Neuron (in vitro differentiated cells): ENCODE measurements at regions not wholly inside any gene's neighbourhood (a gene's known extent, or its start where the extent isn't known, plus 50 kb on each side); places are given as distances from the start of the nearest gene placed in this dataset.

ENCODE experiments used
- H2AFZ ChIP-seq: one replicate; pipeline ENCODE4 v1.6.1; 2013; ENCODE audit warnings: low read depth, mild to moderate bottlenecking, inconsistent platforms, low read length, moderate library complexity
- H3K27me3 ChIP-seq: one replicate; pipeline ENCODE4 v1.6.1; 2013; ENCODE audit warnings: low read length; ENCODE audit not compliant: insufficient read depth
- H3K36me3 ChIP-seq: one replicate; pipeline ENCODE4 v1.6.1; 2013; ENCODE audit warnings: low read length; ENCODE audit not compliant: insufficient read depth
- H3K4me1 ChIP-seq: one replicate; pipeline ENCODE4 v1.6.1; 2013; ENCODE audit warnings: low read length; ENCODE audit not compliant: insufficient read depth
- H3K4me3 ChIP-seq: 2 replicates; pipeline ENCODE4 v1.5.1; 2013; ENCODE audit warnings: mild to moderate bottlenecking, low read length, moderate library complexity
- H3K9me3 ChIP-seq: one replicate; pipeline ENCODE4 v1.6.1; 2013; ENCODE audit warnings: low read length

DNA sequence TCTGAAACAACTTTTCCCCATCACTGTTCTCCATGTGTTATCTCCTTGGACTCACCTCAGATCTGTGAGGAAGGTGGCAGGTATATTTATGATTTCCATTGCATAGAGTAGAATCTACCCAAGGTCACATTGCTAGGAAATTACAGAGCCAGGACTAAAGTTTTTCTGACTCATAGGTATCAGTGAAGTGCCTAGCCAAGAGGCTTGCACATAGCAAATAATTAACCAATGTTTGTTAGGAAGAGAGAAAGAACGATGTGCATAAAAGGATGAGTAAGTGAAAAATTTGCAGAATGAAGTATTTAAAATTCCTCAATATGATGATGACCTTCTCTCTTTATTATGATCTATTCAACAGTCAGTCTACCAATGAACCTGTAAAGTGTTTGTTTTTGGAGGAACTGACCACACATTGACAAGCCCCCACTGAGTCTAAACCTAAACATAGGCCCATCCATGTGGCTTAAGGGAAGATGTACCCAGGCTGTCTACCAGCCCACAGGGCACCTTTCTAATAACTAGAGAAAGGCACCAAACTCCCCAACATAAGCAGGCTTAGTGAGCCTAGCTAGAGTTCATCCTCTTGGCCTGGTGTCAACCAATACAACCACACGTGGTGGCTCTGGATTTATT lies 252.9 kb upstream of the ZMIZ1 start:
- no peaks in the 10 kb centered on the region for H3K27me3 ChIP-seq
- H3K4me3 ChIP-seq, result no peak overlapping the region
- H3K9me3 ChIP-seq, result no peaks in the 10 kb centered on the region
- peaks cover 5% of the 10 kb centered on the region for H3K4me1 ChIP-seq
- no peaks in the 10 kb centered on the region for H3K36me3 ChIP-seq
- H2AFZ ChIP-seq, result no peak overlapping the region

DNA sequence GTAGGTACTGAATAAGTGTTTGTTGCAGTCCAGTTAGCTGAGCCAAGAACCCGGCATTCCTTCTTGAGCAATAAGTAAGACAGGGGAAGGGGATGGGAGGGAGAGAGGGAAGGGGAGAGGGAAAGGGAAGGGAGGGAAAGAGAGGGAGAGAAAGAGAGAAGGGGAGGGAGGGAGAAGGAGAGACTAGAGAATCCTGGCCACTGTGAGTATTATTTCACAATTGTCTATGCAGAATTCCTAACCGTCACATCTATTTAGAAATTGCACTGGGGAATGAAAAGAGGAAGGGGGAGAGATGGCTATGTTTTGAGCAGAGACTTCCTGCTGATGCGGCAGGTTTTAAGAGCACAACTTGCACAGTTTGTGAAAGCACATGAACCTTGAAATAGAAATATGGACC lies 251.4 kb upstream of the ZMIZ1 start:
- Histone ChIP-seq H3K4me3 (no peak overlapping the region), H3K4me1 (peaks cover 5% of the 10 kb centered on the region), H2AFZ (no peak overlapping the region), H3K36me3 (no peaks in the 10 kb centered on the region), H3K27me3 (no peaks in the 10 kb centered on the region), H3K9me3 (no peaks in the 10 kb centered on the region)

DNA sequence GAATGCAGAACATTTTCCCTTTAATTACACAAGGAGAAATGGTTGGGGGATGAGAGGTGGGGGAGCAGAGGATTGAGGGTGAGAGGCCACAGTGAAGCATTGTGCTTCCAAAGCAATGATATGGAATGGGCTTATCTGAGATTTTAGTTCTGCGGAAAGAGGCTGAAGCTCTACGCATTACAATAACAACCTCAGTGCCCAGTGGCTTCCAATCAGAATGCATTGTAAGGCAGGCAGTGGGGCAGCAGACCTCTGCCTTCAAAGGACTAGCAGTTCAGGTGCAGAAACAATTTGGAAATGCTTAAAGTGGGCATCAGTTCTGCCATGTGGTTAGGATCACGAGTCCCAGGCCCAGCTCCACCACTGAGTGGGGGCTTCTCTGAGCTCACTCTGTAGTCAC lies 251.0 kb upstream of the ZMIZ1 start:
- Histone ChIP-seq H3K4me3 (no peak overlapping the region), H3K4me1 (peaks cover 5% of the 10 kb centered on the region), H3K9me3 (no peaks in the 10 kb centered on the region), H3K36me3 (no peaks in the 10 kb centered on the region), H3K27me3 (no peaks in the 10 kb centered on the region), H2AFZ (no peak overlapping the region)

DNA sequence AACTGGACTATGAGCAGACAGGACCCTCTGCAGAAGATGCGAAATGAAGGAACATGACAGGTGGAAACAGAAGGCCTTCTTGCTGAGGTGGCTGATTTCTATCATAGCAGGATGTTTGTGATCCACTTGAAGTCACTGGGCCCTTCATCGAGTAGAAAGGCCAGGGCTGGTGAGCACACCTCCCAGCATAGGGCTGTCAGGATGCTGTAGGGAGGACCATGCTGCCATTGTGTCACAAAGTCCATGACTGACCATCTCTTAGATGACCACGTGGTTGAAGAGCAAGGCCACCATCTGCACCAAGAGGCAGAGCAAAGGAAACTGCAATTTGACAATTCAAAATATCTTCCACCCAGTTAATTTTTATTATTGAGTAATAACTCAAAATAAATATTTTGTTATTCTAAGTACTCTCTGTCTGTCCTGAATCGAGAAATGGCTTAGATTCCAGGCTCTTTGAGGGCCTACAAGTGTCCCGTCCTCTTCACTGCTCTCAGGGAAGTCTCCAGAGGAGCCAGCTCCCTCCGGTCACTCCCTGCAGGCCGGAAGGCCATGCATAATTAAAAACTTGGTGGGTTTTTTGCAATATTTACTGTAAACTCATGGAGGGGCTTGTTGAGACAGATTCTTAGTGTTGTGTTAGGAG lies 249.3 kb upstream of the ZMIZ1 start:
- Histone ChIP-seq H2AFZ (no peak overlapping the region), H3K9me3 (no peaks in the 10 kb centered on the region), H3K4me3 (no peak overlapping the region), H3K4me1 (peaks cover 5% of the 10 kb centered on the region), H3K27me3 (no peaks in the 10 kb centered on the region), H3K36me3 (no peaks in the 10 kb centered on the region)

DNA sequence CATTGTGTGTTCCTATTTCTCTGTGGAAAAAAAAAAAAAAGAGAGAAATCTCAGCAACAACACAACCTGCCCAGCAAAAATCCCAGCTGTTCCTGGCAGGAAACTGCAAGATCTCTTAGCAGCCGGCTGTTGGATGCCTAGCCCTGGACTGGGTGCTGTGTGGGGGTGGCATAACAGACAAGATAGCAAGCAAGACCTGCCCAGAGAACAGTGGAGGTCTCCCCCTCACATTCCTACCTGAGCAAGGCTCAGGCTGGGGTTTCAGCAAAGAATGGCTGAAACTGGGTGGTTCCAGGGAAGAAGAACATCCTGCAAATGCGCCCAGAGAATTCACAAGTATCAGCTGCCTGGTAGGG lies 248.8 kb upstream of the ZMIZ1 start:
- H3K27me3 ChIP-seq, result no peaks in the 10 kb centered on the region
- H3K36me3 ChIP-seq, result no peaks in the 10 kb centered on the region
- no peak overlapping the region for H3K4me3 ChIP-seq
- peaks cover 5% of the 10 kb centered on the region for H3K4me1 ChIP-seq
- no peaks in the 10 kb centered on the region for H3K9me3 ChIP-seq
- no peak overlapping the region for H2AFZ ChIP-seq

DNA sequence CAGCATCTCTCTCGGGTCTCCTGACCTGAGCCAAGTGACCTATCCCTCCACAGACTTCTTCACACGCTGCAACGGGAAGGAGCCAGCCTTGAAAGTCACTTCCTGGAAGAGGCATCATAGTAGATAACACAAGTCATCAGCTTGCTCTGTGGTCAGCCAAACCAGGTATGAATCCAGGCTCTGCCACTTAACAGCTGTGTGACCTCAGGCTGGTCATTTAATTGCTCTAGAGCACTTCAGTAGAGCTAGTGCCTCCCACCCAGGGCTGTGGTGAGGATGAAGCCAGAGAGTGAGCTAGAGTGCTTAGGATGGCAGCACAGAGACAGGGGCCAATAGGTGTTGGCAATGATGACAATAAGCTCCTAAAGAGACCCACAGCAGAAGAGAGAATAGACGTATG lies 247.7 kb upstream of the ZMIZ1 start:
- H3K27me3 ChIP-seq, result no peaks in the 10 kb centered on the region
- no peak overlapping the region for H3K4me3 ChIP-seq

DNA sequence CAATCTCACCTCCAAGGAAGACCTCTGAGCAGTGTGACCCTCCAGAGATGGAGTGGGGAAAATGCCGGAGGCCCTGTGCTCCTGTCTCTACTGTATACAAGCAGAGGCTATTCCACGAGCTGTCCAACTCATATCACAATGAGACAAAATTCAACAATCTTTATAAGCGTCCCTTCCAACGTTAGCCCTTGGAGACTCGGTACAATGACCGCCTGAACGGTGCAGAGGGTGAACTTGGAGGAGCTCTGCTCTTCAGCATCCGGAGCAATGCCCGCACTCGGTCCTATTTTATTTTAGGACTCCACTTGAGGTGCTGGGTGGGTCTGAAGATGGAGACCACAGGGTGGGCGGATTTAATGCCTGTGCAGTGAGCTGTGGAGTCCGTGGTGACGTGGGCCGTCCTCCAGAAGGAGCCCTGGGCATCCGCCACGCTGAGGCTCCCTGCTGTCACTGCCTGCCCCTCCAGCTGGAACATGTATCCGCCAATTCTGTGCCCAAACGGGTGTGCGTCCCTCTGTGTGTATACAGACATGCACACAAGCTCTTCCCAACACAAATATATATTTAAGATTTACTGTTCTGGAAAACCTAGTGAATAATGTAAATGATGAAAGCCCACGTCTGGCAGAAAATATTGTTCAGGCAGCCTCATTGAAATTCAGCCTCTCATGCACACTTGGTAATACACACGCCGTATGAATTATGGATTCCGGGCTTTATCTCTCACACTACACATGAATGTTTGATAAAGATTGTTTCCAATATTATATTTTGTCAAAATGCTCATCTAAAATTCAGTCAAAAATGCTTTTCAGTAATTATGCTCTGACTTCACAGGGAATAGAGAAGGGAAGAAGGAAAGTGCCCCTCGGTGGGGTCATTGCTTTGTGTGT lies 239.9 kb upstream of the ZMIZ1 start:
- Histone ChIP-seq H2AFZ (no peak overlapping the region), H3K9me3 (no peaks in the 10 kb centered on the region), H3K36me3 (no peaks in the 10 kb centered on the region), H3K27me3 (no peaks in the 10 kb centered on the region), H3K4me3 (no peak overlapping the region), H3K4me1 (peaks cover 6% of the 10 kb centered on the region)

More for the DNA sequence above, 247.7 kb upstream of the ZMIZ1 start:
- Histone ChIP-seq H3K4me1 (peaks cover 5% of the 10 kb centered on the region), H3K9me3 (no peaks in the 10 kb centered on the region), H2AFZ (no peak overlapping the region), H3K36me3 (no peaks in the 10 kb centered on the region)

DNA sequence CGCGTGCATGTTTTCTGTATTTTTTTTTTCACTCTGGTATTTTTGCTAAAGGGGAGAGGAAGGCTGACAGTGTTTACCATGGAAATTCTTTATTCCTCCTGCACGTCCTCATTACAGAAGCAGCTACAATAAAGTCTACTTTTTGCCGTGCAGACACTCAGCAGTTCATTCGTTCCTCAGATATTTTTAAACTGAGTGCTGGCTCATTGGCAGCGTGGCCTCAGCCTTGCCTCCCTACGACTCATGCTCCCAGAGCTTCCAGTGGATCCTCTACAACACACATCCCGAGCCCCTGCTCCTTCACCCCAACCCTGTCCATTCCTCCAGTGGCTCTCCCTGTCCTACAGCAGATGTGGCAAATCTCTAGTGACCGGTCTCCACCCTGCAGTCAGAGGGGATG lies 239.2 kb upstream of the ZMIZ1 start:
- H3K4me1 ChIP-seq, result peaks cover 6% of the 10 kb centered on the region
- H3K9me3 ChIP-seq, result no peaks in the 10 kb centered on the region
- H3K36me3 ChIP-seq, result no peaks in the 10 kb centered on the region
- no peaks in the 10 kb centered on the region for H3K27me3 ChIP-seq
- no peak overlapping the region for H2AFZ ChIP-seq
- H3K4me3 ChIP-seq, result no peak overlapping the region

DNA sequence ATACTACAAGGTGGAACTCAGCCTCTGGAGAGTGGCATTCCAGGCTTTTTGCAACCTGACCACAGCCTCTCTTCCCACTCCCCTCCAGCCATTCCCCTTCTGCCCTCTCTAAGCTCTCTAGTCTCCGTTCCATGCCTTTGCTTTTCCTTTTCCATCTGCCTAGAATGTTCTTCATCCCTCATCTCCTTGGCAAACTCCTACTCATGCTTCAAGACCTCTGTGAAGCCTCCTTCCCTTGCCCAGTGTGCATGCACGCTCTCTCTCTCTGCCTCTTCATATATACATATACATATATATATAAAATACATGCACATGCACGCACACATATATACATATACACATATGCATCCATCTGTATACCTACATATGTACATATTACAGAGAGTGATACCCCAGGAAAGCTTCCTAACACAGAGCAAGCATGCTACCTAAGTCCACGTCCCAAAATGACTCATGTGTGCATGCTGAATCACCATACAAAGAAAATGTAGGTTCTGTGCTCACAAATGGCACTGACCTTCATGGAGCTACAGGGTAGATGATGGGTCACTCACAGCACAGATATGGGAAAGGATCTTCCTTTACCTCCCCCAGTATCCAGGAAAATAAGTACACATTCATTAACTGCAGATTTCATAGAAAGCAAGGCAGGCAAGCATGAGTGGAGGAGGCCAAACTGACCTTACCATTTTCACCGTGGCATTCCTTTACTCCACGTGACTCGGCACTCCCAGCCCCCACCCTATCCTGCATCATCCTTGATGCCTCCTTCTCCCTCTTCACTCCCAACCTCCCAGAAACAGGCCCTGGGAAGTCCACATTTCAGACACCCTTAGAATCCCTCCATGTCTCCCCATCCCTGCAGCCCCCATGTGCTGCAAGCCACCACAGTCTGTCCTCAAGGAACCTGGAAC lies 238.4 kb upstream of the ZMIZ1 start:
- Histone ChIP-seq H2AFZ (no peak overlapping the region), H3K4me3 (no peak overlapping the region), H3K4me1 (peaks cover 6% of the 10 kb centered on the region), H3K9me3 (no peaks in the 10 kb centered on the region), H3K27me3 (no peaks in the 10 kb centered on the region), H3K36me3 (no peaks in the 10 kb centered on the region)

DNA sequence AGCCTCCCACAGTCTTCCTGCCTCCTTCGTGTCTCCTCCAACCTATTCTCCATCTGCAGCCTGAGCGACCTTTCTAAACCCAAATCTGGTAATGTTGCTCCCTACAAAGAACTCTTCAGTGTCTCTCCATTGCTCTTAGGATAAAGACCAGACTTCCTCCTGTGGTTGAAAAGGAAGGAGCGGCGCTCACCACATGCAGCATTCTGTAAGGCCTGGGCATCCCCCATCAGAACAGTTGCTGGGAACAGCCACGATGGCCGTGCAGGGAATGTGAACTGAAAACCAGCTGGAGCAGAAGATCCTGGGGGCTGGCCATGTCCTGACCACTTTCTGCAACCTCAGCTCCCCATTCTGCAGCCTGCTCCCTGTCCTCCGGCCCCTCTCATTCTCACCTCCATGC lies 237.8 kb upstream of the ZMIZ1 start:
- H3K4me3 ChIP-seq, result no peak overlapping the region
- no peaks in the 10 kb centered on the region for H3K9me3 ChIP-seq
- H3K36me3 ChIP-seq, result no peaks in the 10 kb centered on the region

DNA sequence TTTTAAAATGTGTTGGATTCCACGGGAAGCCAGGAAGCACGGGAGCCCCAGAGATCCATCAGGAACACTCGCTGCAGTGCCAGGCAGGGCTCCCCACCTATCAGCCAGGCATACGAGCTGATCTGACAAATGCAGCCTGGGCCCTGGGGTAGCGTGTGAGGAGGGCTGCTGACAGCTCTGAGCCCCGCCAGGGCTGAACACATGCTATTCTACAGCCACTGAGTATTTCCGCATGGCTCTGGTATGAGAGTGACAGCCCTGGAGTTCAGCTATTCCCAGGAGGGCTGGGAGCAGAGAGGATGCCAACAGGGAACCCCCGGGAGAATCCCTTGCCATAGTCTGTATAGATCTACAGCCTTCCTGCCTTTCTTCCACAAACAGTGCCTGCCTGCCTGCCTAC lies 237.3 kb upstream of the ZMIZ1 start:
- Histone ChIP-seq H2AFZ (no peak overlapping the region), H3K9me3 (no peaks in the 10 kb centered on the region), H3K27me3 (no peaks in the 10 kb centered on the region), H3K4me3 (no peak overlapping the region), H3K4me1 (peaks cover 6% of the 10 kb centered on the region), H3K36me3 (no peaks in the 10 kb centered on the region)

More for the DNA sequence above, 237.8 kb upstream of the ZMIZ1 start:
- H3K27me3 ChIP-seq, result no peaks in the 10 kb centered on the region
- no peak overlapping the region for H2AFZ ChIP-seq
- peaks cover 6% of the 10 kb centered on the region for H3K4me1 ChIP-seq

DNA sequence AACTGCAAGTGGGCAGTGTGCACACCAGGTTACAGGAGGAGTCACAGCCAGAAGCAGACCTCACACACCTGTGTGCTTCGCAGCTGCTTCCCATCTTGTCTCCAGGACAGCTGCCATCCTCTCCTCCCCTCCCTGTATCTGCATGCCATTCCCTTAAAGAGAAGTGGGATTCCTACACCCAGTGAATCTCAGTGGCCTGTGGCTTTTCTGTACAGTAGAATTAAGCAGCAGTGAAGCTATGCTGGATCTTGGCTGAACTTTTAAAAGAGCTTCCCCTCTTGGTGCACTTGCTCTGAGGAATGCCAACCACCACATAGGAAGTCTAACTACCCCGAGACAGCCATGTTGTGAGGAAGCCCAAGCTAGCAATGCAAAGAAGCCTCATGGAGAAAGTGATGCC lies 236.5 kb upstream of the ZMIZ1 start:
- H3K4me1 ChIP-seq, result peaks cover 6% of the 10 kb centered on the region

More for the DNA sequence above, 236.5 kb upstream of the ZMIZ1 start:
- H3K27me3 ChIP-seq, result no peaks in the 10 kb centered on the region
- no peak overlapping the region for H2AFZ ChIP-seq
- no peak overlapping the region for H3K4me3 ChIP-seq
- no peaks in the 10 kb centered on the region for H3K9me3 ChIP-seq
- H3K36me3 ChIP-seq, result no peaks in the 10 kb centered on the region
